H7 (cell line): ENCODE measurements at regions not wholly inside any gene's neighbourhood (a gene's known extent, or its start where the extent isn't known, plus 50 kb on each side); places are given as distances from the start of the nearest gene placed in this dataset.

Experiments
- DNase-seq: peaks from one replicate; pipeline ENCODE4 v3.0.0; 2012
- H3K27me3 ChIP-seq: 2 replicates; pipeline ENCODE4 v1.6.0; 2011; ENCODE audit warnings: mild to moderate bottlenecking, low read length; ENCODE audit not compliant: control insufficient read depth, insufficient read depth
- H3K36me3 ChIP-seq: replicated peaks from 2 replicates; pipeline ENCODE4 v1.5.1; 2011; ENCODE audit warnings: low read length; ENCODE audit not compliant: control insufficient read depth, insufficient read depth
- H3K4me3 ChIP-seq: 2 replicates; pipeline ENCODE4 v1.5.1; 2011; ENCODE audit warnings: low read depth, mild to moderate bottlenecking, control low read depth, low read length, moderate library complexity; ENCODE audit not compliant: insufficient read depth

GRCh38 chr7:26447116-26447515 lies 155.5 kb downstream of the SNX10 start:
- no peaks in the 10 kb centered on the region for H3K36me3 ChIP-seq
- no peak for DNase-seq

DNA sequence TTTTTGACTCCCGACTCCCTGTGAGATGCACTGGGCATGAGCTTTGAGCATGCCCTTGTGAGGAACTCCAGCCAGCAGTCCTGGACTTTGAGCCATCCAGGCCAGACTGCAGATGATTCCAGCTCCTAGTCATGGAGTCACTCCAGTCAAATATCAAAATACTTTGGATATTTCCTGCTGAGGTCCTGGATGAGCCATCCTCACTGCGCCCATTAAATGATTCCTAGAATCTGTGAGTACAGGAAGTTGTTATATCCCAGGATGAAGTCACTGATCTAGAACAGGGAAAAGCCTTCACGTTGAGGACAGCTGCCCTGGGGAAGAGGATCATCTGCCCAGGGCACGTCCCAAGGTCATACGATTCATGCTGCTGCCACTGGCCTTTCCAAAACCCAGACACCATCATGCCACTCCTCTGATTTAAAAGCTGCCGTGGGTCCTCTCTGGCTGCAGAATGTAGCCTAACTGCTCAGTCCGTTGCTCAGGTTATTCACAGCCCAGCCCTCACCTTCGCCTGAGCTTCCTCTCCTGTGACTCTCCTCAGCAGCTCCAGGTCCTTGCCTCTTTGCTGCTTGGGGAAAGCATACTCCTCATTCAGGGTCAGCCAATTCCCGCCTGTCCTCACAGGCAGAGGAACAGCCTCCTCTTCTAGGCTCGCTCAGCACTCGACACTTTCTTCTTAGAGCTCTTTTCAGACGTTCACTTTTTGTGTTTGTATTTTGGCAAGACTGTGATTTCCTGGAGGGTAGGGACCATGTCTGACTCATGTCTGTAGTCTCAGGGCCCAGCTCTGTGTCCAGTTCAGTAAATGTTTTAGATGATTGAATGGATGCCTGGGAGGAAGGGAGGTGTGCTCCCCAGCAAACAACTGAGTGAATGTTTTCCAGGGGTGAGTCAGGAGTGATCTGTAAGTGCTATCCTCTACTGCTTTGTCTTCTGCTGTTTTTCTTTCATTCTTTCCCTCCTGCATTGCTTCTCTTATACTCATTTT lies 157.8 kb downstream of the SNX10 start:
- Histone ChIP-seq H3K4me3 (no peak overlapping the region), H3K36me3 (no peaks in the 10 kb centered on the region), H3K27me3 (no peaks in the 10 kb centered on the region)
- DNase-seq: no peak

More at GRCh38 chr7:26447116-26447515, 155.5 kb downstream of the SNX10 start:
- no peaks in the 10 kb centered on the region for H3K27me3 ChIP-seq
- H3K4me3 ChIP-seq: no peak overlapping the region

- Histone ChIP-seq H3K27me3 (no peaks in the 10 kb centered on the region), H3K36me3 (no peaks in the 10 kb centered on the region), H3K4me3 (no peak overlapping the region)
- peak; percentile 28 for DNase-seq
These were observed 160.3 kb downstream of the SNX10 start for GRCh38 chr7:26451997-26452396.

GRCh38 chr7:26454180-26454579 lies 162.5 kb downstream of the SNX10 start:
- Histone ChIP-seq H3K4me3 (no peak overlapping the region), H3K27me3 (no peaks in the 10 kb centered on the region), H3K36me3 (no peaks in the 10 kb centered on the region)
- no peak for DNase-seq

DNA sequence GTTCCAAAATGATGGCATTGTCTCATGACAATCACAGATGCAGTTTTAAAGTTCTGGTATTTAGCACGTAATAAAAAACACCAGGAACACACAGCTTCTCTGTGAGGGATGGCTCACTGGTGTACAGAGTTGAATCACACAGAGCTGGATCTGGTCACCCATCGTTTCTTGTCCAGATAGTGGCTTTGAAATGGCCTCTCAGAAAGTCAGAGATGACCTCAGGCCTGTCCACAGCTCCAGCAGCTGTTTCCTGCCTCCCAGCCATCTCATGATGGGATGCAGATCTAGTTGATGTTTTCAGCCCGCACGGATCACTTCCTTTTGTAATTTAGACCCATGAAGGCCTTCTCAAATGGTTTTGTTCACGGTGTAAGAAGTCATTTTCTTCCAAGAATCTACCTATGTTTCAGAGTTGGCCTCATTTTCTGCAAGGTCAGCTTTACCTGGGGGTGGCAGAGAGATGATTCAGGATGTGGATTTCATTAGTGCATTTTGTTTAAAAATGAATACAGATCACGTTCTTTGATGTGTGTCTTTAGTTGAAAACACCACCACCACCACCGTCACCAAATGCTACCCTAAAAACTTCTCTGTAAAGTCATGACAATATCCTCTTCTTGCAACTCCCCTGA lies 166.2 kb downstream of the SNX10 start:
- H3K36me3 ChIP-seq: no peaks in the 10 kb centered on the region
- H3K4me3 ChIP-seq: no peak overlapping the region
- H3K27me3 ChIP-seq: no peaks in the 10 kb centered on the region
- DNase-seq: no peak

DNA sequence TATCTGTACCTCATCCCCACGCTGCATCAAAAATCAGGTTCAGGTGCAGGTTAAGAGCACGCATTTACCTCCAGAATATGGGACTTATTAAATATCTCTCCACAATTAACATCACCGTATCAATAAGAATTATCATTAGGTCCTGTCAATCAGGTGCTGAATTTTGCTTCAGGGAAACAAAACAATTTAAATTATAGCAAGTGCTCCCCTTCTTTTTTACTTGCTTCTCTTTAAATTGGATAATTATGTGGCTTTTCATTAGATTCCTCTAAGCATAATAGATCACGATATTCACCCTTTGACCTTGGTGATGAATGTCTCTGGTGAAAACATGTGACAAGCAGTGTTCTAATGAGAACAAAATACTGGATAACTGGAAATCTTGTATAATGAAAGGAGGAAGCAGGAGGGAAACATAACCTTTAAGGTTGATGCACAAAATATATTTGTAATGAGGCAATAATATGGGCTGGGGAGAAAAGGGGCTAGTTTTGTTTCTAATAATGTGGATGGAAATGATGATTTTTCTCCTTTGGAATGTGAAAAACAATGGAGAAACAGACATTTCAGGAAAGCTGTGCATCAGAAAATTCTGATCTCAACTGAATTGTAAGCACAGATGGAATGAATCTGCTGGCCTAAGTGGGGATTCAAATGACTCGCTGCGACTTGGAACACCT lies 166.9 kb downstream of the SNX10 start:
- no peak overlapping the region for H3K4me3 ChIP-seq
- no peaks in the 10 kb centered on the region for H3K27me3 ChIP-seq
- no peaks in the 10 kb centered on the region for H3K36me3 ChIP-seq
- DNase-seq: no peak

GRCh38 chr7:26459540-26460193 lies 168.0 kb downstream of the SNX10 start:
- H3K27me3 ChIP-seq: no peaks in the 10 kb centered on the region
- no peak for DNase-seq
- H3K36me3 ChIP-seq: no peaks in the 10 kb centered on the region
- no peak overlapping the region for H3K4me3 ChIP-seq

DNA sequence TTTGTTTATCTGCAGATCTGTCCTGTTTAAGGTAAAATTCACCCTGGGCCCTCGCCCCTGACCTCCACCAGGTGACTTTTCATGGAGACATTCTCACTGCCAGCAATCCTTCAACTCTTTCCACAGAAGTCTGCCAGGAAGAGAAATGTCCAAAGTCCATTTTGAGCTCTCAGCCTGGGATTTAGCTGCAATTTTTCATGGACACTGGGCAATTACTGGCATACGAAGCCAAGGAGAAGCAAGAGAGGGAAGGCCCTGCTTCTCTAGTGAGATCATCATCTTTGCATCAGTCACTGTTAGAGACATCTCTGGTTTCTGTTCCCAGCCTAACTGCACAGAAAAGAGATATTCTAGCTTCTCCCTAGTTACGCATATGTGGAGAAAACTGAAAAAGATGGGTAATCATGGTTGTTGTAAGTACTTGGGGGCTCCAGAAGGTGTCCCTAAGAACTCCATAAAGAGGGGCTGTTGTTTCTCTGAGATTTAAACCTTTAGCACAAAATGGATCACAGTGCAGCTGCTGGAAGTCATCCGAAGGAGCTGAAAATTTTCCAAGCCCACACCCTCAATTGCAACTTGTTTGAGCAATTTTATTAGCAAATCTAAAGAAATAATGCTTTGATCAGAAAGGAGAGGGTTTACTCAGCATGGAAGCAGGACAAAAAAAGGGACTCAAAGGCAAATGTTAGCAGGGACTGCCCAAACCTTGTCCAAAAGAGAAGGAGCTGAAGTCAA lies 168.9 kb downstream of the SNX10 start:
- no peaks in the 10 kb centered on the region for H3K27me3 ChIP-seq
- H3K36me3 ChIP-seq: no peaks in the 10 kb centered on the region
- DNase-seq: no peak
- no peak overlapping the region for H3K4me3 ChIP-seq

DNA sequence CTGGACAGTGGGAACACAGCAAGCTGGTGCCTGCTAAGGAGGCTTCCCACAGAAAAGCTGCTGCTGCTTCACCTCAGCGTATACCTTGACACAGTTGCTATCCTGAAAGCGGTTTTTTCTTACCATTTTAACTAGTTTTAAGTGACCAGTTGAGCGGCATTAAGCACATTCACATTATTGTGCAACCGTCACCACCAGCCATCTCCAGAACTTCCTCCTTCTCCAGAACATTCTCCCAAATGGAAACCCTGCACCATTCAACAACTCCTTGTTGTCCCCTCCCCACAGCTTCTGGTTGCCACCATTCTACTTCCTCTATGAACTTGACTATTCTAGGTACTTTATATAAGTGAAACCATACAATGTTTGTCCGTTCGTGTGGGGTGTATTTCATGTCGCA lies 169.9 kb downstream of the SNX10 start:
- DNase-seq: no peak
- Histone ChIP-seq H3K4me3 (no peak overlapping the region), H3K36me3 (no peaks in the 10 kb centered on the region), H3K27me3 (no peaks in the 10 kb centered on the region)

GRCh38 chr7:26466007-26466406 lies 174.3 kb downstream of the SNX10 start:
- no peaks in the 10 kb centered on the region for H3K27me3 ChIP-seq
- no peak for DNase-seq
- no peaks in the 10 kb centered on the region for H3K36me3 ChIP-seq
- no peak overlapping the region for H3K4me3 ChIP-seq

GRCh38 chr7:26467104-26467503 lies 175.4 kb downstream of the SNX10 start:
- DNase-seq: peak; percentile 14
- H3K4me3 ChIP-seq: no peak overlapping the region

GRCh38 chr7:26467541-26467940 lies 175.9 kb downstream of the SNX10 start:
- DNase-seq: peak; percentile 19
- H3K27me3 ChIP-seq: no peaks in the 10 kb centered on the region
- H3K4me3 ChIP-seq: no peak overlapping the region
- no peaks in the 10 kb centered on the region for H3K36me3 ChIP-seq

More at GRCh38 chr7:26467104-26467503, 175.4 kb downstream of the SNX10 start:
- no peaks in the 10 kb centered on the region for H3K27me3 ChIP-seq
- H3K36me3 ChIP-seq: no peaks in the 10 kb centered on the region

DNA sequence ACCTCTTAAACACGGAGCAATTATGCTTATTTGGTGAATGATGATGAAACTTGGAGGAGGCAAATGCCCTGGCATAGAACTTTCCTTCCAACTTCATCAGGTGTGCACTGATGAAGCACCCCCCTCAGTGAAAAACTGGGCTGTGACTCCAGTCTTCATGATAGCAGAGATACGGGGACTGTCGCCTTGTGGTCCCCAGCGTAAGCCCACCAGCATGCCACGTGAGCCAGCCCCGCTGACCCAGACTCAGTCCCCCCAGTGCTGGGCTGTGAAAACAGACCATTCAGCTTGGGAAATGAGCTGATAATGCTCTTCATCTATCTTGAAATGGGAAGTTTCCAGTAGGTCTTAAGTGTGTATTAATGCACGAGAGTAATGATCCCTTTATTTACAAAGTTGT lies 177.0 kb downstream of the SNX10 start:
- DNase-seq: no peak
- H3K27me3 ChIP-seq: no peaks in the 10 kb centered on the region
- no peaks in the 10 kb centered on the region for H3K36me3 ChIP-seq
- no peak overlapping the region for H3K4me3 ChIP-seq

DNA sequence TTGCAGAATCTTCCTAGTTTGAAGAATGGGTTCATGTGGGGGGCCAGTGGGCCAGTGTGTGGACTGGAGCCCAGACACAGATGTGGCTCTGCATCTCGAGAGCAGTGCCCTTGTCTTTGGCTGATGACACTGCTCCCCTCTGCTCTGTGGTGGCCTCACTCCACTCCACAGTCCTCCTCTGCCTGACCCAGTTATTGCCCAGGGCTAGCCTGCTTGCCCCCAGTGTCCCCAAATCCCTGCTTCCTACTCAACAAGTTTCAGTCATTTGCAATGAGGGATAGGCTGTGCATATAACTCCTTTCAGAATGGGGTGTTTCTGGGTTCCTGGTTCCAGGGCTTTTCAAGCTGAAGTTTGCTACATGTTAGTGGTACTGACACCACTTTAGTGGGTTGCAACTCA lies 177.5 kb downstream of the SNX10 start:
- no peak for DNase-seq
- Histone ChIP-seq H3K36me3 (no peaks in the 10 kb centered on the region), H3K27me3 (no peaks in the 10 kb centered on the region), H3K4me3 (no peak overlapping the region)
